PC-9 (cell line): ENCODE measurements at regions not wholly inside any gene's neighbourhood (a gene's known extent, or its start where the extent isn't known, plus 50 kb on each side); places are given as distances from the start of the nearest gene placed in this dataset.

Experiments used
- BruUV-seq: library from RNA; stranded (reverse); fragments of 400-500 nt; replicated peaks from 2 replicates; lab custom pipeline; 2021; lab: Mats Ljungman, UMichigan
- CTCF ChIA-PET: fragments of 300-600 bp; sonication (Branson Sonifier 250); formaldehyde crosslinking; loops from one replicate; lab custom pipeline; 2022; ENCODE audit warnings: antibody characterized with exemption; lab: Charles Lee
- POLR2A ChIA-PET: fragments of 300-600 bp; sonication (Branson Sonifier 250); formaldehyde crosslinking; loops from one replicate; lab custom pipeline; 2022; ENCODE audit warnings: antibody characterized with exemption; ENCODE audit not compliant: unreplicated experiment; lab: Charles Lee
- DNase-seq, 2 experiments: peaks; one replicate each; pipeline versions ENCODE4 v3.0.0 to v3.0.0-alpha.2; 2015 to 2022; ENCODE audit warnings: mixed read lengths in 1 of 2
- H2AFZ ChIP-seq: fragments of 200-600 bp; sonication (generic); 2 replicates; pipeline ENCODE4 v1.8.1; 2017; ENCODE audit warnings: antibody characterized with exemption
- H3F3A ChIP-seq: fragments of 200-600 bp; sonication (generic); 2 replicates; pipeline ENCODE4 v1.8.1; 2017; ENCODE audit warnings: antibody characterized with exemption, mild to moderate bottlenecking, low read depth; ENCODE audit not compliant: insufficient read depth
- H3K27ac ChIP-seq: fragments of 200-600 bp; sonication (generic); 2 replicates; pipeline ENCODE4 v1.6.1; 2016; ENCODE audit warnings: mixed run types
- H3K27me3 ChIP-seq: fragments of 200-600 bp; sonication (generic); 2 replicates; pipeline ENCODE4 v1.6.1; 2016; ENCODE audit warnings: low read depth, mixed run types; ENCODE audit not compliant: insufficient read depth
- H3K36me3 ChIP-seq: fragments of 200-600 bp; sonication (generic); 2 replicates; pipeline ENCODE4 v1.6.1; 2016; ENCODE audit warnings: low read depth, mixed run types
- H3K4me1 ChIP-seq: fragments of 200-600 bp; sonication (generic); replicated peaks from 2 replicates; pipeline ENCODE4 v1.6.1; 2016; ENCODE audit warnings: mixed run types; ENCODE audit not compliant: insufficient read depth
- H3K4me2 ChIP-seq: fragments of 200-600 bp; sonication (generic); 2 replicates; pipeline ENCODE4 v1.6.1; 2017; ENCODE audit warnings: mixed run types
- H3K4me3 ChIP-seq: fragments of 200-600 bp; sonication (generic); 2 replicates; pipeline ENCODE4 v1.6.1; 2016; ENCODE audit warnings: mixed run types
- H3K79me2 ChIP-seq: fragments of 200-600 bp; sonication (generic); 2 replicates; pipeline ENCODE4 v1.6.1; 2017; ENCODE audit warnings: low read depth, mixed run types
- H3K9me2 ChIP-seq: fragments of 200-600 bp; sonication (generic); 2 replicates; pipeline ENCODE4 v1.8.1; 2017; ENCODE audit warnings: mild to moderate bottlenecking; ENCODE audit not compliant: insufficient read depth
- H3K9me3 ChIP-seq: fragments of 200-600 bp; sonication (generic); 2 replicates; pipeline ENCODE4 v1.8.1; 2016; ENCODE audit warnings: low read depth; ENCODE audit not compliant: insufficient read depth
- H4K20me1 ChIP-seq: fragments of 200-600 bp; sonication (generic); 2 replicates; pipeline ENCODE4 v1.8.1; 2017; ENCODE audit not compliant: insufficient read depth
- CTCF ChIP-seq: fragments of 200-600 bp; sonication (generic); conservative IDR thresholded peaks from 2 replicates; pipeline ENCODE4 v1.6.1; 2017; ENCODE audit warnings: mixed run types, antibody characterized with exemption, mild to moderate bottlenecking, moderate library complexity
- EZH2 ChIP-seq: fragments of 200-600 bp; sonication (generic); IDR thresholded peaks from 2 replicates; pipeline ENCODE4 v1.8.0; 2017; ENCODE audit warnings: antibody characterized with exemption, low read depth
- intact Hi-C: fragments of 100-400 bp; cut with micrococcal nuclease; formaldehyde crosslinking; loops from one replicate; pipeline ENCODE4 v1.10.0; 2022; ENCODE audit not compliant: unreplicated experiment

- Histone ChIP-seq H3K4me1 (no peaks in the 10 kb centered on the region), H3K27ac (no peak overlapping the region), H3K27me3 (no peaks in the 10 kb centered on the region), H2AFZ (no peak overlapping the region), H3K79me2 (no peaks in the 10 kb centered on the region), H4K20me1 (no peaks in the 10 kb centered on the region), H3K36me3 (no peaks in the 10 kb centered on the region), H3K9me3 (no peaks in the 10 kb centered on the region), H3K9me2 (no peaks in the 10 kb centered on the region), H3F3A (no peaks in the 10 kb centered on the region), H3K4me3 (no peak overlapping the region), H3K4me2 (no peak overlapping the region)
- intact Hi-C loops, result no loop called here
- ChIA-PET POLR2A (no interaction called here), CTCF (no interaction called here)
- no TSS peak for BruUV-seq
- no peak for TF ChIP-seq CTCF
- TF ChIP-seq EZH2, result no peak
- peak in 1 of 2 experiments; percentile 0 for DNase-seq
Measured at GRCh38 chr5:110338341-110339083, 388.0 kb downstream of the TMEM232 start.

- H3K4me2 ChIP-seq, result no peak overlapping the region
- DNase-seq, result no peak
- H3F3A ChIP-seq, result no peaks in the 10 kb centered on the region
- H3K27ac ChIP-seq, result no peak overlapping the region
- no peaks in the 10 kb centered on the region for H3K4me1 ChIP-seq
- no peak overlapping the region for H2AFZ ChIP-seq
- POLR2A ChIA-PET, result no interaction called here
- CTCF ChIA-PET, result no interaction called here
- intact Hi-C loops, result no loop called here
- no peaks in the 10 kb centered on the region for H3K27me3 ChIP-seq
- H3K4me3 ChIP-seq, result no peak overlapping the region
- no TSS peak for BruUV-seq
- no peaks in the 10 kb centered on the region for H3K79me2 ChIP-seq
- TF ChIP-seq CTCF, result no peak
- no peak for TF ChIP-seq EZH2
- no peaks in the 10 kb centered on the region for H4K20me1 ChIP-seq
- no peaks in the 10 kb centered on the region for H3K36me3 ChIP-seq
- H3K9me3 ChIP-seq, result no peaks in the 10 kb centered on the region
- no peaks in the 10 kb centered on the region for H3K9me2 ChIP-seq
Measured at GRCh38 chr5:110339399-110339798, 387.1 kb downstream of the TMEM232 start.

- intact Hi-C loops, result no loop called here
- no peaks in the 10 kb centered on the region for H4K20me1 ChIP-seq
- ChIA-PET POLR2A (no interaction called here), CTCF (no interaction called here)
- no peak for DNase-seq
- no peak overlapping the region for H3K27ac ChIP-seq
- no peak overlapping the region for H2AFZ ChIP-seq
- no peaks in the 10 kb centered on the region for H3K9me3 ChIP-seq
- no peaks in the 10 kb centered on the region for H3K36me3 ChIP-seq
- no TSS peak for BruUV-seq
- no peaks in the 10 kb centered on the region for H3K4me1 ChIP-seq
- H3K9me2 ChIP-seq, result no peaks in the 10 kb centered on the region
- no peak overlapping the region for H3K4me2 ChIP-seq
- H3K27me3 ChIP-seq, result no peaks in the 10 kb centered on the region
- H3K4me3 ChIP-seq, result no peak overlapping the region
- TF ChIP-seq EZH2, result no peak
- no peak for TF ChIP-seq CTCF
- no peaks in the 10 kb centered on the region for H3F3A ChIP-seq
- no peaks in the 10 kb centered on the region for H3K79me2 ChIP-seq
Measured at GRCh38 chr5:110341836-110342235, 384.6 kb downstream of the TMEM232 start.
